Fibroblast of pulmonary artery (primary cell): ENCODE measurements at regions not wholly inside any gene's neighbourhood (a gene's known extent, or its start where the extent isn't known, plus 50 kb on each side); places are given as distances from the start of the nearest gene placed in this dataset.

Experiments used
- DNase-seq: peaks from one replicate; pipeline ENCODE4 v3.0.0-alpha.2; 2010; ENCODE audit warnings: low read depth
- H3K4me3 ChIP-seq: replicated peaks from 2 replicates; pipeline ENCODE4 v1.5.1; 2011; ENCODE audit warnings: low read depth, mild to moderate bottlenecking, control low read depth, low read length, moderate library complexity
- TF ChIP-seq, protein P1 (sequence below): IDR thresholded peaks from 2 replicates; pipeline ENCODE4 v1.5.1; 2011; ENCODE audit warnings: mild to moderate bottlenecking, control low read depth, low read length, inconsistent platforms; ENCODE audit errors: missing control alignments

DNA sequence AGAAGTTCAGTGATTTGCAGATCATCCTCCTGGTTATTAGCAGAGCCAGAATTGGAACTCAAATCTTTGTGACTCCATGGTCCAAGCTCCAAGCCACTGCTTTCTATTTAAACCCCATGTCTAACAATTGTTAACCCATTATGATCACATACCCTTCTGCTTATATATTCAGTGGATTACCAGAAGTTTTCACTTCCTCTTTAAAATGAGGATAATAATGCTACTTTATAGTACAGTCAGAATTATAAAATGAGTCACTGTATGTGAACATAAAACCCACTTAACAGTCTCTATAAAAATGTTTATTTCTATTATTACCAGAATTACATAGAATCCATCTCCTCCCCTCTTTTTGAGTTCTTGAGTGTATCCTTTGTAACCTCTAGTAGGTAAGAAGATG is 550.7 kb upstream of the DPPA4 start:
- DNase-seq: no peak
- no peak overlapping the region for H3K4me3 ChIP-seq
- TF ChIP-seq, protein P1, sequence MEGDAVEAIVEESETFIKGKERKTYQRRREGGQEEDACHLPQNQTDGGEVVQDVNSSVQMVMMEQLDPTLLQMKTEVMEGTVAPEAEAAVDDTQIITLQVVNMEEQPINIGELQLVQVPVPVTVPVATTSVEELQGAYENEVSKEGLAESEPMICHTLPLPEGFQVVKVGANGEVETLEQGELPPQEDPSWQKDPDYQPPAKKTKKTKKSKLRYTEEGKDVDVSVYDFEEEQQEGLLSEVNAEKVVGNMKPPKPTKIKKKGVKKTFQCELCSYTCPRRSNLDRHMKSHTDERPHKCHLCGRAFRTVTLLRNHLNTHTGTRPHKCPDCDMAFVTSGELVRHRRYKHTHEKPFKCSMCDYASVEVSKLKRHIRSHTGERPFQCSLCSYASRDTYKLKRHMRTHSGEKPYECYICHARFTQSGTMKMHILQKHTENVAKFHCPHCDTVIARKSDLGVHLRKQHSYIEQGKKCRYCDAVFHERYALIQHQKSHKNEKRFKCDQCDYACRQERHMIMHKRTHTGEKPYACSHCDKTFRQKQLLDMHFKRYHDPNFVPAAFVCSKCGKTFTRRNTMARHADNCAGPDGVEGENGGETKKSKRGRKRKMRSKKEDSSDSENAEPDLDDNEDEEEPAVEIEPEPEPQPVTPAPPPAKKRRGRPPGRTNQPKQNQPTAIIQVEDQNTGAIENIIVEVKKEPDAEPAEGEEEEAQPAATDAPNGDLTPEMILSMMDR: no peak

DNA sequence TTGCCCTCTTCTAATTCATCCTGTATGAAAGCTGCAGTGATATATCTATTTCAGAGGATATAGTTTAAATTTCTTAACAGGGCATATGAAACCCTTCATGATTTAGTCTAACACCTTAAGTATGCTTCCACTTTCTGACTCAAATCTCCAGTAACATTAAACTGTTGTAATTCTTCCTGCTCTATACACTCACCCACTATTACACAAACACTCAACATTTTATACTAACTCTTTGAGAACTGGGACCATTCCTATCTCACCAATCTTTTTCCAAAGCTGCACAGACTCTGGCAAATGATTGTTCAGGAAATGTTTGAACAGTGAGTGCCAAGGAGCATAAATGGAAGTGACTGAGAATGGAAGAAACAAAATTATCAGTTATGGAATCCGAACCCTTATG is 560.4 kb upstream of the DPPA4 start:
- H3K4me3 ChIP-seq: no peak overlapping the region
- TF ChIP-seq, protein P1: no peak
- peak; percentile 30 for DNase-seq

DNA sequence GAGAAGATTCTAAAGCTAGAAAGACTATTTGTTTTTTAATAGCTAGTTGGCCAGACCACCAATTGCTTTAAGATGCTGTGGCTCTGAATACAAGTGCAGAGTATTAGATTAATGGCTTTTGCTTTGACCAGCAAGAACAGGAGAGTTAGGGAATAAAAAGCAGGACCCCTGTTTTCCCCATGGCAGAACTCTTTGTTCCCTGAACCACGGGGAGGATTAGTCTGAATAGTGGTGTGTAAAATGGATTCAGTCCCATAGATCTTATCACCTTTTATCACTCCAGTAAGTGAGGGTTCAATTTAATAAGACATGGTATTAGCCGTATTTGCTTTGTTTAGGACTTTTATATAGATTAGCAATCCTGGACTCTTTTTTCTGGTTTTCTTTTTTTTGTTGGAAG is 562.6 kb upstream of the DPPA4 start:
- no peak for DNase-seq
- TF ChIP-seq, protein P1: no peak
- H3K4me3 ChIP-seq: no peak overlapping the region

DNA sequence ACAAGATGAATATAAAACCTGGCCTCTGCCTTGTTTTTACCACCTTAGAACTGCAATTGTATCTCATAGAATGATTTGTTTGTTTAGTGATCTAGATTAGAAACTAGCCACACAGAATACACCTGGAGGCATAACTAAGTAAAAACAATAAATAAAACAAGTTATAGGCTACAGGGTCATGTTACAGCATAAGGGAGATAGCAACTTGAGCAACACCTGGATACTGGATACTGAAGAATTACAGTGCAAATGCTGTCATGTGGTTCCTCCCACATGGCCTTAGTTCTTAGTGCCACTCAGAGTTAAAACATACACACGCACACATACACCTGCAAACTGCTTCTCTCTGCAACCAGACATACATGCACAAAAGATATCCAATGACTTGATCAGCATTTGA is 563.4 kb upstream of the DPPA4 start:
- H3K4me3 ChIP-seq: no peak overlapping the region
- TF ChIP-seq, protein P1: no peak
- no peak for DNase-seq

DNA sequence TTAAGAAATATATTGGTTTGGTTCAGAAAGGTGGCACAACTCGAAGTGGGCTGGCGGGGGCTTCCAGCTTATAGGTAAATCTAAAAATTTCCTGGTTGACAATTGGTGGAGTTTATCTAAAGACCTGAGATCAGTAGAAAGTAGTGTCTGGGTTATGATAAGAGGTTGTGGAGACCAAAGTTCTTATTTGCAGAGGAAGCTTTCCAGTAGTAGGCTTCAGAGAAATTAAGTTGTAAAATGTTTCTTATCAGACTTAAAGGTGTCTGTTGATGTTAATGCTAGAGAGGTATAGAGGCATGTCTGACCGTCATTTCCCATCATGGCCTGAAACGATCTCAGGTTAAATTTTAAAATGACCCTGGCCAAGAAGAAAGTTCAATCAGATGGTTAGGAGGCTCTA is 565.2 kb upstream of the DPPA4 start:
- no peak for DNase-seq
- H3K4me3 ChIP-seq: no peak overlapping the region
- TF ChIP-seq, protein P1: no peak

DNA sequence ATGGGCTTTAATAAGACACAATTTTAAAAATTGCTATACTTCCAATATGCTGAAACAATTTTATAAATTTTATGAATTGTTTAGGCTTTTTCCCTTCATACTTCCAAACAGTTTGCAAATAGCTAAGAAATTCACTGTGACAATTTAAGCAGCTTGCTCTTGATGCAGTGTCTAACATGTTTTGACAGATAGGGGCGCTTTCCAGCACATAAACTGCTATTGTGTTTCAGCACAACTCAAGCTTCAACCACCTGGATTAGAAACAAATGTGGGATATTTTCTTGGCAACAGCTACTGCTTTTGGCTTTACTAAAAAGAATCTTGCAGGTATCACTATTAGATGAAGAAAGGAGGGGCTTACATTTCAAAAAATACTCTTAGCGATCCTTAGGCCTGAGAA is 565.8 kb upstream of the DPPA4 start:
- DNase-seq: no peak
- no peak overlapping the region for H3K4me3 ChIP-seq
- TF ChIP-seq, protein P1: no peak

DNA sequence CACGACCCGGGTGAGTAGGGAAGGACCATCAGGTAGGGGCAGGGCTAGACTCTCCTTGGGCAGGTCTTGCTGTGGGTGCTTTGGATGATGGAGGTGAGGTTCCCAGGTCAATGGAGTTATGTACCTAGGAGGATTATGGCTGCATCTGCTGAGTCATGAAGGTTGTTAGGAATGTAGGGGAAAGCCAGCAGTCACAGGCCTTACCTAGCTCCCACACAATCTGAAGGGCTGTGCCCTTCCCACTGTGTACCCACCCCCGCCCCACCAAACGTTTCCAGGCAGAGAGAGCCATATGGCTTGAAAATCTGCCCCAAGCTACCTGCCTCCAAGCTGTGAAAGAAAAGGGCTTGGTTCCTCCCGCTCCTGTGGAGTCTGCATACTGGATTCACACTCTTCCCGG is 573.4 kb upstream of the DPPA4 start:
- no peak overlapping the region for H3K4me3 ChIP-seq
- TF ChIP-seq, protein P1: no peak
- DNase-seq: no peak
